ENCODE measurements at regions not wholly inside any gene's neighbourhood (a gene's known extent, or its start where the extent isn't known, plus 50 kb on each side); places are given as distances from the start of the nearest gene placed in this dataset.

- POLR2A ChIA-PET: no interaction called here
- TF ChIP-seq CTCF (IDR thresholded peaks at IDR 0.05; ENCODE audit: insufficient read depth, low read depth, low read length): no peak
- CTCF ChIA-PET: no interaction called here
- no peak for DNase-seq (ENCODE audit: low read depth)
- Histone ChIP-seq H3K4me3 (ENCODE audit: low read depth, low read length) (no peak overlapping the region), H3K36me3 (ENCODE audit: control insufficient read depth, insufficient read depth, low read length) (no peaks in the 10 kb centered on the region), H3K27me3 (ENCODE audit: control insufficient read depth, insufficient read depth, low read length) (no peaks in the 10 kb centered on the region)
Measured at GRCh38 chr4:131411393-131411792, 1737.7 kb upstream of the PCDH10 start.

DNA sequence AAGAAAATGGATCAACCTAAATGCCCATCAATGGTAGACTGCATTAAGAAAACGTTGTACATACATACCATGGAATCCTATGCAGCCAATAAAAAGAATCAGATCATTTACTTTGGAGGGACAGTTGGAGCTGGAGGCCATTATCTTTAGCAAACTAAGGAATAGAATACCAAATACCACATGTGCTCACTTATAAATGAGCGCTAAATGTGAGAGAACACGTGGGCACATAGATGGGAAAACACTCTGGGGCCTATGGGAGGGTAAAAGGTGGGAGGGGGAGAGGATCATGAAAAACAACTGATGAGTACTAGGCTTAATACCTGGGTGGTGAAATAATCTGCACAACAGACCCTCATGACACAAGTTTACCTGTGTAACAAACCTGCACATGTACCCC, 1729.9 kb upstream of the PCDH10 start:
- H3K4me3 ChIP-seq (ENCODE audit: low read depth, low read length): no peak overlapping the region
- no peaks in the 10 kb centered on the region for H3K36me3 ChIP-seq (ENCODE audit: control insufficient read depth, insufficient read depth, low read length)
- no peak for TF ChIP-seq CTCF (IDR thresholded peaks at IDR 0.05; ENCODE audit: insufficient read depth, low read depth, low read length)
- CTCF ChIA-PET: no interaction called here
- H3K27me3 ChIP-seq (ENCODE audit: control insufficient read depth, insufficient read depth, low read length): no peaks in the 10 kb centered on the region
- POLR2A ChIA-PET: no interaction called here
- no peak for DNase-seq (ENCODE audit: low read depth)

- POLR2A ChIA-PET: no interaction called here
Measured at GRCh38 chr4:131426023-131426758, 1722.9 kb upstream of the PCDH10 start.

DNA sequence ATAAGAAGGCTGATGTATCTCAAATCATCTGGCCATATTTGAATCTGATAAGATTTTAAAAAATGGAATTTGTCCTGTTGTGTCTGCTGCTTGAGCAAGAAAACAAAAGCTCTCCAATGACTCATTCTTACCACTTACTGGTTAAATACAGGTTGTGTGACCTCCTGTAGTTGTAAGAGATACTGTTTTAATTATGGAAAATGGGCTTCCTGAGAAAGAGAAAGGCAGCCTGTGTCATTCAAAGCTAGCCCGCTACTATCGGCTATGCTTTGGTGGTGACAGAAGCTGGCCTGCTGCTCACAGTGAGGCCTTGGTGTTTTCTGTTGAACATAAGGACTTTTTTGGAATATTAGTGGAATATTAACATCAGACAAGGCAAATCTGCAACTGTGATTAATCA, 1722.1 kb upstream of the PCDH10 start:
- no peak for TF ChIP-seq CTCF (IDR thresholded peaks at IDR 0.05; ENCODE audit: insufficient read depth, low read depth, low read length)
- POLR2A ChIA-PET: no interaction called here
- CTCF ChIA-PET: no interaction called here

More at GRCh38 chr4:131426023-131426758, 1722.9 kb upstream of the PCDH10 start:
- Histone ChIP-seq H3K4me3 (ENCODE audit: low read depth, low read length) (no peak overlapping the region), H3K36me3 (ENCODE audit: control insufficient read depth, insufficient read depth, low read length) (no peaks in the 10 kb centered on the region), H3K27me3 (ENCODE audit: control insufficient read depth, insufficient read depth, low read length) (no peaks in the 10 kb centered on the region)
- DNase-seq (ENCODE audit: low read depth): no peak
- TF ChIP-seq CTCF (IDR thresholded peaks at IDR 0.05; ENCODE audit: insufficient read depth, low read depth, low read length): no peak
- CTCF ChIA-PET: no interaction called here

DNA sequence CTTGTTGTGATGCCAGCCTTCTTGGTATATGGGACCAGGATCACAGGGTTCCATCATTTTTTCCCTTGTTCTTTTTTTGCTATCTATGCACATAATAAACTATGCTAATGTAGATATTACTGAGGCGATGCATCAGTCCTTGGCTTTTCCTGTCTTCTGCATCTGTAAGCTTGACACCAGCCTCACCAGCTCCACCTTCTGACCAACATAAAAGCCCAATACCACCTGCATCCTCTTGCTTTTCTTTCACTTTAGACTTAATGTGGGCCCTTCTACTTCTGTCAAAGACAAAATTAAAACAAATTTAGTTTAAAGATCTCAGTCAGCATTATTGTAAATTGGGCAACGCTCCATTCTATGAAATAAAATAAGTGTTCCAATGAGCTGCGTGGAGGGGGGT, 1718.8 kb upstream of the PCDH10 start:
- no peak overlapping the region for H3K4me3 ChIP-seq (ENCODE audit: low read depth, low read length)
- H3K36me3 ChIP-seq (ENCODE audit: control insufficient read depth, insufficient read depth, low read length): no peaks in the 10 kb centered on the region
- no peak for DNase-seq (ENCODE audit: low read depth)
- TF ChIP-seq CTCF (IDR thresholded peaks at IDR 0.05; ENCODE audit: insufficient read depth, low read depth, low read length): no peak
- ChIA-PET CTCF (no interaction called here), POLR2A (no interaction called here)
- no peaks in the 10 kb centered on the region for H3K27me3 ChIP-seq (ENCODE audit: control insufficient read depth, insufficient read depth, low read length)

More for the DNA sequence above, 1722.1 kb upstream of the PCDH10 start:
- no peak for DNase-seq (ENCODE audit: low read depth)
- no peak overlapping the region for H3K4me3 ChIP-seq (ENCODE audit: low read depth, low read length)
- no peaks in the 10 kb centered on the region for H3K27me3 ChIP-seq (ENCODE audit: control insufficient read depth, insufficient read depth, low read length)
- no peaks in the 10 kb centered on the region for H3K36me3 ChIP-seq (ENCODE audit: control insufficient read depth, insufficient read depth, low read length)
